GM12891 (cell line): ENCODE measurements at regions not wholly inside any gene's neighbourhood (a gene's known extent, or its start where the extent isn't known, plus 50 kb on each side); places are given as distances from the start of the nearest gene placed in this dataset.

Source experiments
- POLR2A ChIP-seq: IDR thresholded peaks from 2 replicates; pipeline ENCODE4 v1.6.1; 2011; ENCODE audit warnings: low read depth, low read length, control low read depth
- POLR2AphosphoS5 ChIP-seq: IDR thresholded peaks from 2 replicates; pipeline ENCODE4 v1.6.1; 2011; ENCODE audit warnings: low read depth, low read length, control low read depth
- TAF1 ChIP-seq: IDR thresholded peaks from 2 replicates; pipeline ENCODE4 v1.6.1; 2011; ENCODE audit warnings: low read depth, low read length, control low read depth

DNA sequence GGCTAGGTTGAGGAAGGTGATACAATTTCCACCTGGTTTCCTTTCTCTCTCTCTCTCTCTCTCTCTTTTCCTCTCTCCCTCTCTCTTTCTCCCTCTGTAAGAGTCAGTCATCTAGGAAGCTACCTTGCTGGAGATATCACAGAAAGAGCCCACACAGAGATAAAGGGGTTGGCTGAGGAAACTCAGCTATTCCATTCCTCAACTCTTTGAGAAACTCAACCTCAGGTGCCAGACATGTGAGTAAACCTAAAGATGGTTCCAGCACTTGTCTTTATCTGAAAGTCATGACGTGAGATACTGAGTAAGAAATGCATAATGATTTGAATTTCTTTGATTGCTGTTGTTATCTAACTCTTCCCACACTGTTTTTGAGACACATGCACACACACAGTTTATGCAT lies 564.0 kb downstream of the SPOCK3 start:
- TF ChIP-seq TAF1 (no peak), POLR2A (no peak), POLR2AphosphoS5 (no peak)
